ENCODE measurements at regions not wholly inside any gene's neighbourhood (a gene's known extent, or its start where the extent isn't known, plus 50 kb on each side); places are given as distances from the start of the nearest gene placed in this dataset.
"Not testable (repeated sequence)": the region's sequence is repeated elsewhere in the genome, so short reads cannot be mapped to it uniquely, and the experiment has no call there.

DNA sequence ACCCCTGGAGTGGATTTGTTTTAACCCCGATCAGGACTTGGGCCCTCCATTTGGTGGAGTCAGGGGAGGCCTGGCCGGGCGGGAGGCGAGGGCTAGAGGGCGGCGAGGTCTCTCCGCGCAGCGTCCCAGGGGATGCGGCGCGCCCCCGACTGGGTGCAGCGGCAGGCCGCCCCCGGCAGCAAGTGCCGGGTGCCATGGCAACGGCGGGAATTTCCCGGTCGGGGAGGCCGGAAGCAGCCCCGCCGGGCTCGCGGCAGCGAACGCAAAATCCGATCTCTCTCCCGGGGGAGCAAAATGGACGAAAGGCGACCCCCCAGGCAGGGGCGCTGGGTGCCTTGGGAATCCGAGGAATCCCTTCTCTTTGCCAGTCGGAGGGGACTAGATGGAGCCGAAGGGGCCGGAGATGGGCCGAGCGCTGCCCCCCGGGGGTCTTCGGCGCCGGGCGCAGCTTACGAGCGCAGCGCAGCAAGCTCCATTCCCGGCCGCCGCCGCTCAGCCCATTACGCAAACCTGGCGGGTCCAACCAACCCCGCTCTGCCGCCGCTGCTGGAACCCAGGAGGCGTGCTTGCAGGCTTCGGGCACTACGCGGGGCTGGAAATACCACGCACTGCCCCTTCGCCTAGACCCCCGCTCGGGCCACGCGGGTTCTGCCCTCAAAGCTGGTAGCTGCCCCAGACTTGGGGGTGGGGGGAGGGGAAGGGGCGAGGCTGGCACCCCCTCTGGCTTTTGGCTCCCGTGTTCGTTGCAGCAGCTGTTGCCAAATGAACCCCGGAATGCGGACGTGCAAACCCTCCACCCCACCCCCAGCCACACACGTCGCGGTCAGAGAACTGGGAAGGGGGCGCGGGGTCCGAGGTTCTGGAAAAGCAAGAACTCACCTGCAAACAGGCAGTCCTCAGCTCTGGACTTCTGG, 73.7 kb upstream of the NBPF8 start:
- TF ChIP-seq, protein P1, sequence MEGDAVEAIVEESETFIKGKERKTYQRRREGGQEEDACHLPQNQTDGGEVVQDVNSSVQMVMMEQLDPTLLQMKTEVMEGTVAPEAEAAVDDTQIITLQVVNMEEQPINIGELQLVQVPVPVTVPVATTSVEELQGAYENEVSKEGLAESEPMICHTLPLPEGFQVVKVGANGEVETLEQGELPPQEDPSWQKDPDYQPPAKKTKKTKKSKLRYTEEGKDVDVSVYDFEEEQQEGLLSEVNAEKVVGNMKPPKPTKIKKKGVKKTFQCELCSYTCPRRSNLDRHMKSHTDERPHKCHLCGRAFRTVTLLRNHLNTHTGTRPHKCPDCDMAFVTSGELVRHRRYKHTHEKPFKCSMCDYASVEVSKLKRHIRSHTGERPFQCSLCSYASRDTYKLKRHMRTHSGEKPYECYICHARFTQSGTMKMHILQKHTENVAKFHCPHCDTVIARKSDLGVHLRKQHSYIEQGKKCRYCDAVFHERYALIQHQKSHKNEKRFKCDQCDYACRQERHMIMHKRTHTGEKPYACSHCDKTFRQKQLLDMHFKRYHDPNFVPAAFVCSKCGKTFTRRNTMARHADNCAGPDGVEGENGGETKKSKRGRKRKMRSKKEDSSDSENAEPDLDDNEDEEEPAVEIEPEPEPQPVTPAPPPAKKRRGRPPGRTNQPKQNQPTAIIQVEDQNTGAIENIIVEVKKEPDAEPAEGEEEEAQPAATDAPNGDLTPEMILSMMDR (IDR thresholded peaks at IDR 0.05) = not testable (repeated sequence)
- TF ChIP-seq POLR2A (IDR thresholded peaks at IDR 0.05) = not testable (repeated sequence)

Measured in heart left ventricle (tissue), 13 donors.